ENCODE measurements at regions not wholly inside any gene's neighbourhood (a gene's known extent, or its start where the extent isn't known, plus 50 kb on each side); places are given as distances from the start of the nearest gene placed in this dataset.

DNA sequence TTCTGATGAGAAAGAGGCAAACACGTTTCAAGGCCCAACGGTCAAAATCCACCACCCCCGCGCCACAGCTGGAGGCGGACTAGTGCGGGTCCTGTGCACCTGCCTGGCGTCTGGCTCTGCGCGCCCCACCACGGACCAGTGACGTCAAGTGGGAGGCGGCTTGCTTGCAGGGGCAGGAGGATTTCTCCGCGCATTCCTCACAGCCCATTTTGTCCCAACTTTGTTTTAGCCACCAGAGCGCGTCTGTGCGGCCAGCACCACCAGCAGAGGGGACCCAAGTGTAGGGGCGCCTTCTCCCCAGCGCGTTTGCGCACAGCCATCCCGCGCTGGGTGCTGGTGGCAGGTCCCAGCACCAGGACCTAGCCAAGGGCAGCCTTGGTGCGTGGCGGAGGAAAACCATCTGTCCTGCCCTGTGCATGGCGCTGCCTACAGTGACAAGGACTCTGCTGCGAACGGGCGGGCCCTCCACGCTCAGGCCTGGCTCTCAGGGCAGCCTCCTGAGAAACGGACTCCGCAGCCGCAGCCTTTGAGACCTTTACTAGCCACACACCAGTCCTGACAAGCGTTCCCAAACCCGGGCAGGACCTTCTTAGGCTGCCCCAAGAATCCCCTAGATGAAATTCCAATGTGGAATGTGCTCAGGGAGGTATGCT, 194.8 kb upstream of the EXOC2 start:
- TF ChIP-seq, protein P1, sequence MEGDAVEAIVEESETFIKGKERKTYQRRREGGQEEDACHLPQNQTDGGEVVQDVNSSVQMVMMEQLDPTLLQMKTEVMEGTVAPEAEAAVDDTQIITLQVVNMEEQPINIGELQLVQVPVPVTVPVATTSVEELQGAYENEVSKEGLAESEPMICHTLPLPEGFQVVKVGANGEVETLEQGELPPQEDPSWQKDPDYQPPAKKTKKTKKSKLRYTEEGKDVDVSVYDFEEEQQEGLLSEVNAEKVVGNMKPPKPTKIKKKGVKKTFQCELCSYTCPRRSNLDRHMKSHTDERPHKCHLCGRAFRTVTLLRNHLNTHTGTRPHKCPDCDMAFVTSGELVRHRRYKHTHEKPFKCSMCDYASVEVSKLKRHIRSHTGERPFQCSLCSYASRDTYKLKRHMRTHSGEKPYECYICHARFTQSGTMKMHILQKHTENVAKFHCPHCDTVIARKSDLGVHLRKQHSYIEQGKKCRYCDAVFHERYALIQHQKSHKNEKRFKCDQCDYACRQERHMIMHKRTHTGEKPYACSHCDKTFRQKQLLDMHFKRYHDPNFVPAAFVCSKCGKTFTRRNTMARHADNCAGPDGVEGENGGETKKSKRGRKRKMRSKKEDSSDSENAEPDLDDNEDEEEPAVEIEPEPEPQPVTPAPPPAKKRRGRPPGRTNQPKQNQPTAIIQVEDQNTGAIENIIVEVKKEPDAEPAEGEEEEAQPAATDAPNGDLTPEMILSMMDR (IDR thresholded peaks at IDR 0.05): no peak
- no peak for TF ChIP-seq POLR2A (IDR thresholded peaks at IDR 0.05)

All from testis (tissue), 2 donors.